ENCODE measurements at regions not wholly inside any gene's neighbourhood (a gene's known extent, or its start where the extent isn't known, plus 50 kb on each side); places are given as distances from the start of the nearest gene placed in this dataset.
"Not testable (repeated sequence)": the region's sequence is repeated elsewhere in the genome, so short reads cannot be mapped to it uniquely, and the experiment has no call there.

DNA sequence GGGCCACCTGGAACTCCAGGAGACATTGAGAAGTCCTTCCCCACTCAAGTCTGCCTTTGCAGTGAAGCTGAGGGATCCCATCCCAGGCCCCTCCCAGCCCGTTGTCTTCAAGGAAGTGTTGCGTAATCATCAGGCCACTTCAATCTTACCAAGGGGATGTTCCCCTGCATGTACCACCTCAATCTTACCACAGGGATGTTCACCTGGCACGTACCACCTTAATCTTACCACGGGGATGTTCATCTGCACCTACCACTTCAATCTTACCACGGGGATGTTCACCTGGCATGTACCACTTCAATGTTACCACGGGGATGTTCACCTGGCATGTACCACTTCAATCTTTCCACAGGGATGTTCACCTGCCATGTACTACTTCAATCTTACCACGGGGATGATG is 108.0 kb upstream of the SYN3 start:
- no peak for TF ChIP-seq CTCF (conservative IDR thresholded peaks at IDR 0.05; ENCODE audit: low read depth, low read length)
- H3K4me3 ChIP-seq (ENCODE audit: low read depth, low read length) = no peak overlapping the region
- DNase-seq (ENCODE audit: low read depth) = no peak

GRCh38 chr22:33163815-33164214 is 105.6 kb upstream of the SYN3 start:
- no peak for TF ChIP-seq CTCF (conservative IDR thresholded peaks at IDR 0.05; ENCODE audit: low read depth, low read length)
- DNase-seq (ENCODE audit: low read depth) = no peak
- no peak overlapping the region for H3K4me3 ChIP-seq (ENCODE audit: low read depth, low read length)

GRCh38 chr22:33162196-33162595 is 104.0 kb upstream of the SYN3 start:
- H3K4me3 ChIP-seq (ENCODE audit: low read depth, low read length) = no peak overlapping the region
- no peak for DNase-seq (ENCODE audit: low read depth)
- TF ChIP-seq CTCF (conservative IDR thresholded peaks at IDR 0.05; ENCODE audit: low read depth, low read length) = no peak

DNA sequence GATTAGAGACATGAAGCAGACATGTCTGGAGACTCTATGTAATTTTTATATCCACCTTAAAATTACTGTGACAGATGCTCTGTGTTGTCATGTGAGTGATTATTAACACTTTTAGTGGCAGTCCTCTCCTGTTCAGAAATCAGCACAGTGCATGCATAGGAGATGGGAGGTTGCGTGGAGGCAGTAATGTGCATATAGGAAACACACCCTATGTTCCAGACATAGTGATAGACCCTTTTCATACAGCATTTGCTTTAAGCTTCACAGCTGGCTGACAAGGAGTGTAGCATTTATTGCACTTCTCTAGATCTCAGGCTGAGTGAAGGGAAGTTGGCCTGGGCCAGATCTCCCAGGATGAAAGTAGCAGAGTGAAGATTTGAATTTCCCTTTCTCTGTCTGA is 102.3 kb upstream of the SYN3 start:
- DNase-seq (ENCODE audit: low read depth) = no peak
- H3K4me3 ChIP-seq (ENCODE audit: low read depth, low read length) = no peak overlapping the region
- TF ChIP-seq CTCF (conservative IDR thresholded peaks at IDR 0.05; ENCODE audit: low read depth, low read length) = no peak

GRCh38 chr22:33154967-33155366 is 96.8 kb upstream of the SYN3 start:
- H3K4me3 ChIP-seq (ENCODE audit: low read depth, low read length); DNase-seq (ENCODE audit: low read depth): not testable (repeated sequence)

DNA sequence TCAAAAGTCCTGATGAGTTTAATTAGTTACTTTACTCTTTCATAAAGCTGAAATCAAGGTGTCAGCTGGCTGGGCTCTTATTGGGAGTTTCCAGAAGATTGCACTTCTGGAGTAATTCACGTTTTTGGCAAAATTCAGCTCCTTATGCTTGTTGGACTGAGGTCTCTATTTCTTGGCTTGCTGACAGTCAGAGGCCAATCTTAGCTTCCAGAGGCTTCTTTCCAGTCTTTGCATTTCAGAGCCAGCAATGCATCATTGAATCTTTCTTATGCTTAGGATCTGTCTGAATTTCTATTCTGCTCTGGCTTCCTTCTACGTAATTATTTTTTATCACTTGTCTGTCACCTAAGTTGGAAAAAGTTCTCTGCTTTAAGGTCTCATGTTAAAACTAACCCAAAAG is 91.4 kb upstream of the SYN3 start:
- H3K4me3 ChIP-seq (ENCODE audit: low read depth, low read length) = no peak overlapping the region
- no peak for DNase-seq (ENCODE audit: low read depth)
- no peak for TF ChIP-seq CTCF (conservative IDR thresholded peaks at IDR 0.05; ENCODE audit: low read depth, low read length)

- DNase-seq (ENCODE audit: low read depth) = no peak
- no peak for TF ChIP-seq CTCF (conservative IDR thresholded peaks at IDR 0.05; ENCODE audit: low read depth, low read length)
- H3K4me3 ChIP-seq (ENCODE audit: low read depth, low read length) = no peak overlapping the region
Observed at GRCh38 chr22:33144721-33145120, 86.5 kb upstream of the SYN3 start.
